ENCODE measurements at regions not wholly inside any gene's neighbourhood (a gene's known extent, or its start where the extent isn't known, plus 50 kb on each side); places are given as distances from the start of the nearest gene placed in this dataset.

DNA sequence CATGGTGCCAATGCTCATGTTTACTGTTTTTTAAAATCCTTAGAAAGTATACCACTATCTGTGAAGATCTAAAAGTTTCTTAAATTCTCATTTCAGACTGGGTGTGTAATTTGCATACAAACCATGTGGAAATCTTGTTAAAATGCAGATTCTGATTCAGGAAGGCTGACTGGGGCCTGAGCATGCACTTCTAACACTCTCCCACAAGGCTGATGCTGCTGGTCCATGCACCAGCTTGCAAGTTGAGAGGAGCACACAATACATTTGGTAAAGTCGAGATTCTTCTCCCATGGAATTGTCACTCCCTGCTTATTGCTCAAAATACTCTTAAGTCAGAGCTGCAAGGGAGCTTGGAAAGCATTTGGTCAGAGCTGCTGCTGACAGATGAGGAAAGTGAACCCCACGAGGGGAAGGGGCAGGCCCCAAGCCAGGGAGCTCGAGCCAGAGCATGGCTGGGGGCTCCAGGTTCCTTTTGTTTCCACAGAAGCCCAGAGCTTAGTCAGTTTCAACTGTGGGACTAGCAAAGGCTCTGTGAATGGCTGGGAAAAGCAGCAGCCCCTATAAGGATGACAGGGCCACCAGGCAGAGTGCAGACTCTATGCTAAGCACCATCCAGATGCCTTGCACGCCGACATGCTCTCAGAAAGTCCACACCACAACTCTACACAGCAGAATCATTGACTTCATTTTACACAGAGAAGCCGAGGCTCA is 93.5 kb upstream of the HAND1 start:
- Histone ChIP-seq H4K20me1 (ENCODE audit: insufficient read depth, low read length) (no peaks in the 10 kb centered on the region), H3K27ac (ENCODE audit: low read length) (no peak overlapping the region), H3K4me1 (ENCODE audit: low read length) (peaks cover 20% of the 10 kb centered on the region), H3K9me3 (ENCODE audit: insufficient read depth, low read length) (no peaks in the 10 kb centered on the region), H3K27me3 (ENCODE audit: low read depth, low read length) (no peaks in the 10 kb centered on the region), H3K9ac (ENCODE audit: low read length) (no peak overlapping the region), H3K79me2 (ENCODE audit: low read length) (no peaks in the 10 kb centered on the region), H3K36me3 (replicated peaks; ENCODE audit: low read depth, low read length) (no peaks in the 10 kb centered on the region), H2AFZ (ENCODE audit: low read depth, low read length) (no peak overlapping the region), H3K4me3 (ENCODE audit: low read length) (no peak overlapping the region), H3K4me2 (ENCODE audit: low read length) (no peak overlapping the region)
- TF ChIP-seq EZH2phosphoT487 (IDR thresholded peaks at IDR 0.05; ENCODE audit: low read depth): no peak
- TF ChIP-seq, protein P1, sequence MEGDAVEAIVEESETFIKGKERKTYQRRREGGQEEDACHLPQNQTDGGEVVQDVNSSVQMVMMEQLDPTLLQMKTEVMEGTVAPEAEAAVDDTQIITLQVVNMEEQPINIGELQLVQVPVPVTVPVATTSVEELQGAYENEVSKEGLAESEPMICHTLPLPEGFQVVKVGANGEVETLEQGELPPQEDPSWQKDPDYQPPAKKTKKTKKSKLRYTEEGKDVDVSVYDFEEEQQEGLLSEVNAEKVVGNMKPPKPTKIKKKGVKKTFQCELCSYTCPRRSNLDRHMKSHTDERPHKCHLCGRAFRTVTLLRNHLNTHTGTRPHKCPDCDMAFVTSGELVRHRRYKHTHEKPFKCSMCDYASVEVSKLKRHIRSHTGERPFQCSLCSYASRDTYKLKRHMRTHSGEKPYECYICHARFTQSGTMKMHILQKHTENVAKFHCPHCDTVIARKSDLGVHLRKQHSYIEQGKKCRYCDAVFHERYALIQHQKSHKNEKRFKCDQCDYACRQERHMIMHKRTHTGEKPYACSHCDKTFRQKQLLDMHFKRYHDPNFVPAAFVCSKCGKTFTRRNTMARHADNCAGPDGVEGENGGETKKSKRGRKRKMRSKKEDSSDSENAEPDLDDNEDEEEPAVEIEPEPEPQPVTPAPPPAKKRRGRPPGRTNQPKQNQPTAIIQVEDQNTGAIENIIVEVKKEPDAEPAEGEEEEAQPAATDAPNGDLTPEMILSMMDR (IDR thresholded peaks at IDR 0.05; ENCODE audit: low read depth, low read length): no peak

DNA sequence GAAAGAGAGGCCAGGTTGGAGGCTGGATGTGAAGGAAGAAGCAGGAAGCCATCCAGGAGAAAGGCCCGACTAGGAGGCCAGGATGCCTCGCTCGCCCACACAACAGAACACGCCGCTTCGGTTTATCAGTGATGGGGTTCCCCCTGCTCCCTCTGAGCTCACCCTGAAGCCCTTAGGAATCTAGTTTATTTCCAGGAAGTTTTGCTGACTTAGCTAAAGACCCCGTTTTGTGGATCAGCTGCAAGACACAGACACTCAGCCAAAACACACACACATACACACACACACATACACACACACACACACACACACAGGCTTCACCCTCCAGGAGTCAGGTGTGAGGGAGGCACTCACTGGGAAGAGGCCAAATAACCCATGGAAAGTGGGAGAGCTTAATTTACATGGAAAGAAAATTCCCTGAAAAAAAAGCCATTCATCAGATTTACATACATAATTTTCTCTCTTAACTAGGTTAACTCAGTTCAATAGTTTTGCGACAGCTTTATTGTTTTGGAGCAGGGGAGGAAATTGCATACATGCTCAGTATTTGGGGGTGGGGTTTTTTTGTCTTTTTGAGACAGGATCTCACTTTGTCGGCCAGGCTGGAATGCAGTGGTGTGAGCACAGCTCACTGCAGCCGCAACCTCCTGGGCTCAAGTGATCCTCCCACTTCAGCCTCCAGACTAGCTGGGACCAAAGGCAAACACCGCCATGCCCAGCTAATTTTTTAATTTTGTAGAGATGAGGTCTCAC is 92.7 kb upstream of the HAND1 start:
- Histone ChIP-seq H3K4me1 (ENCODE audit: low read length) (peaks cover 14% of the 10 kb centered on the region), H2AFZ (ENCODE audit: low read depth, low read length) (no peak overlapping the region), H3K4me3 (ENCODE audit: low read length) (no peak overlapping the region), H4K20me1 (ENCODE audit: insufficient read depth, low read length) (no peaks in the 10 kb centered on the region), H3K27ac (ENCODE audit: low read length) (no peak overlapping the region), H3K36me3 (replicated peaks; ENCODE audit: low read depth, low read length) (no peaks in the 10 kb centered on the region), H3K9me3 (ENCODE audit: insufficient read depth, low read length) (no peaks in the 10 kb centered on the region), H3K9ac (ENCODE audit: low read length) (no peak overlapping the region), H3K79me2 (ENCODE audit: low read length) (no peaks in the 10 kb centered on the region), H3K4me2 (ENCODE audit: low read length) (no peak overlapping the region), H3K27me3 (ENCODE audit: low read depth, low read length) (no peaks in the 10 kb centered on the region)
- no peak for TF ChIP-seq EZH2phosphoT487 (IDR thresholded peaks at IDR 0.05; ENCODE audit: low read depth)
- TF ChIP-seq, protein P1 (IDR thresholded peaks at IDR 0.05; ENCODE audit: low read depth, low read length): no peak

DNA sequence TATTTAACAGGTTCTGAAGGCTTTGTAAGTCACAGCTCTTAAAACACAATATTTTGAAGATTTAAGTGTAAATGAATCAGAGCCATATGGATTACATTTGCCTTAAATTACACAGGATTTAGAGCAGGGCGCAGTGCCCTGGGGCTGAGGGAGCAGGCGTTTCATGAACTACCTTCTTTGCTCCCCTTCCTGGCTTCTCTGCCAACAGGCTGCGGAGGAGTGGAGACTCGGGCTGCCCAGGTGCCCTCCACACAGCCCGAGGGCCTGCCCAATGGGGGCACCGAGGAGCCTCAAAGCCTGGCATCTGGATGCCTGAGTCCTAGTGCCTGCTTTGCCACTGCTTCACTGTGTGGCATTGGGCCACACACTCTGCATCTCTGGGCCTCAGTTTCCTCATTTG is 90.6 kb upstream of the HAND1 start:
- no peak for TF ChIP-seq EZH2phosphoT487 (IDR thresholded peaks at IDR 0.05; ENCODE audit: low read depth)
- TF ChIP-seq, protein P1 (IDR thresholded peaks at IDR 0.05; ENCODE audit: low read depth, low read length): no peak
- Histone ChIP-seq H3K27ac (ENCODE audit: low read length) (no peak overlapping the region), H2AFZ (ENCODE audit: low read depth, low read length) (no peak overlapping the region), H3K79me2 (ENCODE audit: low read length) (no peaks in the 10 kb centered on the region), H3K4me1 (ENCODE audit: low read length) (peaks cover 8% of the 10 kb centered on the region; the same call in 1 of the 2 replicates), H3K4me2 (ENCODE audit: low read length) (no peak overlapping the region), H3K9me3 (ENCODE audit: insufficient read depth, low read length) (no peaks in the 10 kb centered on the region), H3K27me3 (ENCODE audit: low read depth, low read length) (no peaks in the 10 kb centered on the region), H4K20me1 (ENCODE audit: insufficient read depth, low read length) (no peaks in the 10 kb centered on the region), H3K4me3 (ENCODE audit: low read length) (no peak overlapping the region), H3K9ac (ENCODE audit: low read length) (no peak overlapping the region), H3K36me3 (replicated peaks; ENCODE audit: low read depth, low read length) (no peaks in the 10 kb centered on the region)

DNA sequence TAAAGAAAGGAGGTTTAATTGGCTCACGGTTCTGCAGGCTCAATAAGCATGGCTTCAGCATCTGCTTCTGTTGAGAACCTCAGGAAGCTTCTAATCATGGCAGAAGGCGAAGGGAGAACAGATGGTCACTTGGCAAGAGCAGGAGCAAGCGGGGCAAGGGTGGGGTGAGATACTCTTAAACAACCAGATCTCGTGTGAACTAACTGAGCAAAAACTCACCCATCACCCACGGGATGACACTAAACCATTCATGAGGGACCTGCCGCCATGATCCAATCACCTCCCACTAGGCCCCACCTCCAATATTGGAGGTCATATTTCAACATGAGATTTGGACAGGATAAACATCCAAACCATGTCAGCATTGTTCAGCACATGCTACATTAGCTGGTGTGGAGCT is 89.1 kb upstream of the HAND1 start:
- no peaks in the 10 kb centered on the region for H3K9me3 ChIP-seq (ENCODE audit: insufficient read depth, low read length)
- TF ChIP-seq, protein P1 (IDR thresholded peaks at IDR 0.05; ENCODE audit: low read depth, low read length): no peak
- no peak for TF ChIP-seq EZH2phosphoT487 (IDR thresholded peaks at IDR 0.05; ENCODE audit: low read depth)
- H3K27ac ChIP-seq (ENCODE audit: low read length): no peak overlapping the region
- H3K4me2 ChIP-seq (ENCODE audit: low read length): no peak overlapping the region
- no peaks in the 10 kb centered on the region for H3K27me3 ChIP-seq (ENCODE audit: low read depth, low read length)
- H3K4me3 ChIP-seq (ENCODE audit: low read length): no peak overlapping the region
- no peaks in the 10 kb centered on the region for H4K20me1 ChIP-seq (ENCODE audit: insufficient read depth, low read length)
- no peak overlapping the region for H3K9ac ChIP-seq (ENCODE audit: low read length)
- no peaks in the 10 kb centered on the region for H3K36me3 ChIP-seq (replicated peaks; ENCODE audit: low read depth, low read length)
- H2AFZ ChIP-seq (ENCODE audit: low read depth, low read length): no peak overlapping the region
- no peaks in the 10 kb centered on the region for H3K79me2 ChIP-seq (ENCODE audit: low read length)
- peaks cover 8% of the 10 kb centered on the region; the same call in 1 of the 2 replicates for H3K4me1 ChIP-seq (ENCODE audit: low read length)

All from OCI-LY3 (cell line).